Femur (tissue), 1 donor: ENCODE measurements at regions not wholly inside any gene's neighbourhood (a gene's known extent, or its start where the extent isn't known, plus 50 kb on each side); places are given as distances from the start of the nearest gene placed in this dataset.
"Not testable (repeated sequence)": the region's sequence is repeated elsewhere in the genome, so short reads cannot be mapped to it uniquely, and the experiment has no call there.

ENCODE experiments used
- DNase-seq: peaks from one replicate; pipeline ENCODE4 v3.0.0-alpha.2; 2017

- DNase-seq: no peak
Measured at GRCh38 chr2:220753486-220753885, 818.6 kb downstream of the EPHA4 start.

- no peak for DNase-seq
Measured at GRCh38 chr2:220756653-220757052, 815.5 kb downstream of the EPHA4 start.

GRCh38 chr2:220758376-220758775 is 813.7 kb downstream of the EPHA4 start:
- not testable (repeated sequence) for DNase-seq

- no peak for DNase-seq
Measured at GRCh38 chr2:220764171-220764570, 807.9 kb downstream of the EPHA4 start.

GRCh38 chr2:220767591-220768255 is 804.4 kb downstream of the EPHA4 start:
- DNase-seq: no peak

GRCh38 chr2:220775856-220776488 is 796.1 kb downstream of the EPHA4 start:
- DNase-seq: no peak

- not testable (repeated sequence) for DNase-seq
Measured at GRCh38 chr2:220779076-220779475, 793.0 kb downstream of the EPHA4 start.

- no peak for DNase-seq
Measured at GRCh38 chr2:220779511-220779910, 792.6 kb downstream of the EPHA4 start.

- peak; percentile 18 for DNase-seq
Measured at GRCh38 chr2:220779931-220780330, 792.2 kb downstream of the EPHA4 start.

GRCh38 chr2:220781622-220782241 is 790.4 kb downstream of the EPHA4 start:
- no peak for DNase-seq

- DNase-seq: no peak
Measured at GRCh38 chr2:220782609-220783113, 789.4 kb downstream of the EPHA4 start.

- DNase-seq: no peak
Measured at GRCh38 chr2:220783671-220784070, 788.4 kb downstream of the EPHA4 start.

GRCh38 chr2:220785178-220785577 is 786.9 kb downstream of the EPHA4 start:
- no peak for DNase-seq

GRCh38 chr2:220786216-220786615 is 785.9 kb downstream of the EPHA4 start:
- no peak for DNase-seq

GRCh38 chr2:220787251-220787650 is 784.9 kb downstream of the EPHA4 start:
- DNase-seq: no peak

- DNase-seq: no peak
Measured at GRCh38 chr2:220789961-220790360, 782.1 kb downstream of the EPHA4 start.

- no peak for DNase-seq
Measured at GRCh38 chr2:220795705-220796104, 776.4 kb downstream of the EPHA4 start.

- DNase-seq: no peak
Measured at GRCh38 chr2:220811115-220811514, 761.0 kb downstream of the EPHA4 start.

- no peak for DNase-seq
Measured at GRCh38 chr2:220811952-220812570, 760.0 kb downstream of the EPHA4 start.

GRCh38 chr2:220814441-220814840 is 757.7 kb downstream of the EPHA4 start:
- no peak for DNase-seq

GRCh38 chr2:220815698-220816097 is 756.4 kb downstream of the EPHA4 start:
- DNase-seq: no peak

GRCh38 chr2:220821683-220822082 is 750.4 kb downstream of the EPHA4 start:
- no peak for DNase-seq

GRCh38 chr2:220823590-220823989 is 748.5 kb downstream of the EPHA4 start:
- not testable (repeated sequence) for DNase-seq

GRCh38 chr2:220833446-220833845 is 738.7 kb downstream of the EPHA4 start:
- no peak for DNase-seq
